ENCODE measurements at regions not wholly inside any gene's neighbourhood (a gene's known extent, or its start where the extent isn't known, plus 50 kb on each side); places are given as distances from the start of the nearest gene placed in this dataset.

GRCh38 chr2:128408349-128409305 is 90.0 kb upstream of the HS6ST1 start:
- no peak overlapping the region for H3K4me3 Mint-ChIP-seq (ENCODE audit: low read depth)
- TF ChIP-seq CTCF (IDR thresholded peaks at IDR 0.05; ENCODE audit: unreplicated experiment) = no peak

GRCh38 chr2:128409326-128410034 is 90.8 kb upstream of the HS6ST1 start:
- H3K27ac Mint-ChIP-seq = no peak overlapping the region
- H3K9me3 Mint-ChIP-seq (ENCODE audit: low read depth) = no peaks in the 10 kb centered on the region
- TF ChIP-seq CTCF (IDR thresholded peaks at IDR 0.05; ENCODE audit: unreplicated experiment) = no peak
- peaks cover 22% of the 10 kb centered on the region for H3K4me1 Mint-ChIP-seq (ENCODE audit: low read depth)
- H3K27me3 Mint-ChIP-seq = peaks cover 48% of the 10 kb centered on the region
- no peak overlapping the region for H3K4me3 Mint-ChIP-seq (ENCODE audit: low read depth)
- no peaks in the 10 kb centered on the region for H3K36me3 Mint-ChIP-seq (ENCODE audit: insufficient read depth)
- DNase-seq (ENCODE audit: low spot score, unreplicated experiment) = peak; percentile 4

More at GRCh38 chr2:128408349-128409305, 90.0 kb upstream of the HS6ST1 start:
- peaks cover 53% of the 10 kb centered on the region for H3K27me3 Mint-ChIP-seq
- no peak overlapping the region for H3K27ac Mint-ChIP-seq
- H3K4me1 Mint-ChIP-seq (ENCODE audit: low read depth) = peaks cover 16% of the 10 kb centered on the region
- DNase-seq (ENCODE audit: low spot score, unreplicated experiment) = peak; percentile 4
- no peaks in the 10 kb centered on the region for H3K36me3 Mint-ChIP-seq (ENCODE audit: insufficient read depth)
- no peaks in the 10 kb centered on the region for H3K9me3 Mint-ChIP-seq (ENCODE audit: low read depth)

GRCh38 chr2:128410035-128410757 is 91.5 kb upstream of the HS6ST1 start:
- Mint-ChIP-seq H3K27me3 (peaks cover 47% of the 10 kb centered on the region), H3K4me1 (ENCODE audit: low read depth) (peaks cover 22% of the 10 kb centered on the region), H3K36me3 (ENCODE audit: insufficient read depth) (no peaks in the 10 kb centered on the region), H3K27ac (no peak overlapping the region), H3K4me3 (ENCODE audit: low read depth) (no peak overlapping the region), H3K9me3 (ENCODE audit: low read depth) (no peaks in the 10 kb centered on the region)
- TF ChIP-seq CTCF (IDR thresholded peaks at IDR 0.05; ENCODE audit: unreplicated experiment) = no peak
- peak; percentile 5 for DNase-seq (ENCODE audit: low spot score, unreplicated experiment)

- Mint-ChIP-seq H3K4me1 (ENCODE audit: low read depth) (peaks cover 28% of the 10 kb centered on the region), H3K36me3 (ENCODE audit: insufficient read depth) (no peaks in the 10 kb centered on the region), H3K27ac (no peak overlapping the region), H3K4me3 (ENCODE audit: low read depth) (no peak overlapping the region), H3K27me3 (peaks cover 42% of the 10 kb centered on the region), H3K9me3 (ENCODE audit: low read depth) (no peaks in the 10 kb centered on the region)
- TF ChIP-seq CTCF (IDR thresholded peaks at IDR 0.05; ENCODE audit: unreplicated experiment) = no peak
- DNase-seq (ENCODE audit: low spot score, unreplicated experiment) = no peak
Measured at GRCh38 chr2:128410758-128411215, 92.1 kb upstream of the HS6ST1 start.

GRCh38 chr2:128411431-128411830 is 92.8 kb upstream of the HS6ST1 start:
- Mint-ChIP-seq H3K27ac (no peak overlapping the region), H3K36me3 (ENCODE audit: insufficient read depth) (no peaks in the 10 kb centered on the region), H3K27me3 (peaks cover 37% of the 10 kb centered on the region), H3K4me3 (ENCODE audit: low read depth) (no peak overlapping the region), H3K4me1 (ENCODE audit: low read depth) (peaks cover 28% of the 10 kb centered on the region), H3K9me3 (ENCODE audit: low read depth) (no peaks in the 10 kb centered on the region)
- DNase-seq (ENCODE audit: low spot score, unreplicated experiment) = peak; percentile 1
- no peak for TF ChIP-seq CTCF (IDR thresholded peaks at IDR 0.05; ENCODE audit: unreplicated experiment)
